ENCODE measurements at regions not wholly inside any gene's neighbourhood (a gene's known extent, or its start where the extent isn't known, plus 50 kb on each side); places are given as distances from the start of the nearest gene placed in this dataset.

DNA sequence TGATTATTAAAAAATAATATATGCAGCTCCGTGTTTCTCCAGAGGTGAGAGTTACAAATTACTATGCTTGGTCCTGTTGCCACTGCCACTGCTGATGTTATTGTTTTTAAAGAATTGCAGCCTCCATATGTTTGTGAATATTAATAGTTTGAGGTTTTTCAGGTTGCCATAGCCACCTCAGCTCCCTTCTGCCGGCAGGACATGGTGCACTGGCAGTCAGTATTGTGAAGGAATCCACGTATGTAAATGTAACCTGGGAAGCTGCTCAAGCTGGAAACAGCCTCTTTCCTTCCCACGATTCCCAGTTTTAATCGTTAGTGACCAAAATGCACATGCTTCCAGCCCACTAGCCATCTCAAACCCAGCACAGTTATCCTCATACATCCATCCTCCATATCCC, 184.4 kb upstream of the CCNG1 start:
- Histone ChIP-seq H2AFZ (ENCODE audit: low read length) (no peak overlapping the region), H3K79me2 (ENCODE audit: insufficient read depth, low read length) (no peaks in the 10 kb centered on the region), H3K79me1 (ENCODE audit: insufficient read depth, low read depth, low read length, poor library complexity, severe bottlenecking) (no peaks in the 10 kb centered on the region), H3K27ac (ENCODE audit: insufficient read length, low read depth, low read length) (no peak overlapping the region), H4K5ac (ENCODE audit: insufficient read length, low read depth, low read length) (no peak overlapping the region), H3K4ac (ENCODE audit: low read depth, low read length) (no peak overlapping the region), H2BK15ac (ENCODE audit: low read depth, low read length) (no peak overlapping the region), H2BK20ac (ENCODE audit: low read depth, low read length, poor library complexity, severe bottlenecking) (no peak overlapping the region), H4K8ac (replicated peaks; ENCODE audit: insufficient read length, low read depth, low read length) (peak overlapping the region; percentile 16), H3K27me3 (ENCODE audit: insufficient read depth, low read length) (no peaks in the 10 kb centered on the region), H3K4me2 (ENCODE audit: insufficient read depth, insufficient read length, low read length) (no peak overlapping the region), H2BK5ac (ENCODE audit: insufficient read length, low read length) (no peak overlapping the region), H3K9ac (ENCODE audit: extremely low read depth, insufficient read length, low read length) (no peak overlapping the region), H3K56ac (ENCODE audit: insufficient read length, low read depth, low read length) (no peak overlapping the region), H2BK12ac (ENCODE audit: insufficient read length, low read depth, low read length) (peak overlapping the region; percentile 36), H3K9me3 (ENCODE audit: control insufficient read depth, low read depth, low read length) (no peaks in the 10 kb centered on the region), H3K14ac (ENCODE audit: insufficient read depth, low read length) (no peak overlapping the region), H3K23ac (ENCODE audit: insufficient read length, low read depth, low read length) (no peak overlapping the region), H4K20me1 (ENCODE audit: control insufficient read depth, insufficient read depth, insufficient read length) (no peaks in the 10 kb centered on the region), H3K18ac (ENCODE audit: insufficient read length, low read depth, low read length) (no peak overlapping the region), H3T11ph (ENCODE audit: low read length) (no peak overlapping the region), H3K4me1 (ENCODE audit: insufficient read depth, low read length) (no peaks in the 10 kb centered on the region; the same call in 1 of the 2 replicates), H3K23me2 (ENCODE audit: insufficient read length, low read depth, low read length, poor library complexity, severe bottlenecking) (no peaks in the 10 kb centered on the region), H4K91ac (ENCODE audit: insufficient read length, low read depth, low read length) (no peak overlapping the region), H2BK120ac (ENCODE audit: low read depth, low read length, poor library complexity, severe bottlenecking) (no peak overlapping the region), H2AK5ac (ENCODE audit: insufficient read length, low read length) (no peak overlapping the region)
- WGBS (ENCODE audit: extremely low coverage, insufficient read length, low lambda C conversion rate): no CpG with 5 or more reads among the region's 5 CpGs
- Mint-ChIP-seq H3K9me3 (no peaks in the 10 kb centered on the region), H3K36me3 (ENCODE audit: insufficient read depth in 1 of 3, low read depth in 3 of 3) (no peaks in the 10 kb centered on the region; a peak in 1 of 7 replicates), H3K4me3 (no peak overlapping the region), H3K27me3 (ENCODE audit: low read depth) (no peaks in the 10 kb centered on the region; the same call in 1 of the 2 replicates), H3K27ac (peak overlapping the region in 1 of 3 experiments; percentile 2; a peak in 2 of 7 replicates), H3K4me1 (peaks cover 15 to 20% of the 10 kb centered on the region in 2 experiments)
- DNase-seq: no peak
- TF ChIP-seq, protein P1, sequence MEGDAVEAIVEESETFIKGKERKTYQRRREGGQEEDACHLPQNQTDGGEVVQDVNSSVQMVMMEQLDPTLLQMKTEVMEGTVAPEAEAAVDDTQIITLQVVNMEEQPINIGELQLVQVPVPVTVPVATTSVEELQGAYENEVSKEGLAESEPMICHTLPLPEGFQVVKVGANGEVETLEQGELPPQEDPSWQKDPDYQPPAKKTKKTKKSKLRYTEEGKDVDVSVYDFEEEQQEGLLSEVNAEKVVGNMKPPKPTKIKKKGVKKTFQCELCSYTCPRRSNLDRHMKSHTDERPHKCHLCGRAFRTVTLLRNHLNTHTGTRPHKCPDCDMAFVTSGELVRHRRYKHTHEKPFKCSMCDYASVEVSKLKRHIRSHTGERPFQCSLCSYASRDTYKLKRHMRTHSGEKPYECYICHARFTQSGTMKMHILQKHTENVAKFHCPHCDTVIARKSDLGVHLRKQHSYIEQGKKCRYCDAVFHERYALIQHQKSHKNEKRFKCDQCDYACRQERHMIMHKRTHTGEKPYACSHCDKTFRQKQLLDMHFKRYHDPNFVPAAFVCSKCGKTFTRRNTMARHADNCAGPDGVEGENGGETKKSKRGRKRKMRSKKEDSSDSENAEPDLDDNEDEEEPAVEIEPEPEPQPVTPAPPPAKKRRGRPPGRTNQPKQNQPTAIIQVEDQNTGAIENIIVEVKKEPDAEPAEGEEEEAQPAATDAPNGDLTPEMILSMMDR (conservative IDR thresholded peaks at IDR 0.05): no peak
